CD14-positive monocyte (primary cell): ENCODE measurements at regions not wholly inside any gene's neighbourhood (a gene's known extent, or its start where the extent isn't known, plus 50 kb on each side); places are given as distances from the start of the nearest gene placed in this dataset.

ENCODE experiments used
- DNase-seq, 3 donors: peaks; one replicate each; pipeline ENCODE4 v3.0.0-alpha.2; 2011 to 2022
- H2AFZ ChIP-seq: 2 replicates; pipeline ENCODE4 v1.6.0; 2012; ENCODE audit warnings: mild to moderate bottlenecking, low read depth, low read length, inconsistent platforms; ENCODE audit not compliant: insufficient read depth, poor library complexity, severe bottlenecking
- H3K27ac ChIP-seq, 2 donors: 1 replicate in 1 of 2; 2 replicates in 1 of 2; pipeline ENCODE4 v1.5.1; 2012 to 2013; ENCODE audit warnings: low read length in 2 of 2, control low read depth in 1 of 2, inconsistent platforms in 1 of 2, low read depth in 1 of 2, mild to moderate bottlenecking in 1 of 2
- H3K27me3 ChIP-seq, 2 donors: one replicate each; pipeline versions ENCODE4 v1.6.0 to v1.6.1; 2011 to 2013; ENCODE audit warnings: low read length in 2 of 2; ENCODE audit not compliant: control insufficient read depth in 2 of 2, insufficient read depth in 2 of 2
- H3K36me3 ChIP-seq, 2 donors: replicated peaks in 1 of 2; 1 replicate in 1 of 2; 2 replicates in 1 of 2; pipeline versions ENCODE4 v1.5.1 to v1.6.1; 2012 to 2013; ENCODE audit warnings: low read length in 2 of 2, control low read depth in 1 of 2, inconsistent platforms in 1 of 2, mild to moderate bottlenecking in 1 of 2; ENCODE audit not compliant: insufficient read depth in 2 of 2, control insufficient read depth in 1 of 2
- H3K4me1 ChIP-seq, 2 donors: 1 replicate in 1 of 2; 2 replicates in 1 of 2; pipeline versions ENCODE4 v1.5.1 to v1.6.1; 2012 to 2013; ENCODE audit warnings: low read length in 2 of 2, control low read depth in 1 of 2, inconsistent platforms in 1 of 2, mild to moderate bottlenecking in 1 of 2, moderate library complexity in 1 of 2; ENCODE audit not compliant: insufficient read depth in 2 of 2, control insufficient read depth in 1 of 2
- H3K4me2 ChIP-seq: replicated peaks from 2 replicates; pipeline ENCODE3; 2012; ENCODE audit warnings: low read length, moderate library complexity, mild to moderate bottlenecking; ENCODE audit not compliant: poor library complexity, severe bottlenecking; ENCODE audit errors: extremely low read depth
- H3K4me3 ChIP-seq, 3 experiments: fragments of 200-600 bp in 1 of 3; sonication (generic) in 1 of 3; replicated peaks in 1 of 3; 1 replicate in 2 of 3; 2 replicates in 1 of 3; pipeline ENCODE4 v1.5.1; 2011 to 2013; ENCODE audit warnings: low read length in 3 of 3, mild to moderate bottlenecking in 3 of 3, control low read depth in 2 of 3, low read depth in 2 of 3, inconsistent platforms in 1 of 3, moderate library complexity in 1 of 3
- H3K79me2 ChIP-seq: 2 replicates; pipeline ENCODE4 v1.6.0; 2012; ENCODE audit warnings: mild to moderate bottlenecking, control low read depth, inconsistent platforms, low read length, moderate library complexity; ENCODE audit not compliant: insufficient read depth
- H3K9ac ChIP-seq: 2 replicates; pipeline ENCODE4 v1.6.0; 2017; ENCODE audit warnings: low read length, mild to moderate bottlenecking; ENCODE audit not compliant: insufficient read depth, poor library complexity, severe bottlenecking
- H3K9me3 ChIP-seq, 2 donors: replicated peaks in 1 of 2; 1 replicate in 1 of 2; 2 replicates in 1 of 2; pipeline versions ENCODE4 v1.5.1 to v1.6.1; 2012 to 2013; ENCODE audit warnings: low read length in 2 of 2, control low read depth in 1 of 2; ENCODE audit not compliant: control insufficient read depth in 1 of 2, insufficient read depth in 1 of 2
- H4K20me1 ChIP-seq: 2 replicates; pipeline ENCODE4 v1.6.0; 2012; ENCODE audit warnings: mild to moderate bottlenecking, low read length, control low read depth, moderate library complexity; ENCODE audit not compliant: insufficient read depth
- H3K27ac Mint-ChIP-seq, 7 donors: one replicate each; pipeline ENCODE4 v1.8.0; 2020; ENCODE audit warnings: mild to moderate bottlenecking in 7 of 7, mixed read lengths in 7 of 7, moderate library complexity in 6 of 7, inconsistent platforms in 2 of 7
- H3K27me3 Mint-ChIP-seq, 3 donors: one replicate each; pipeline ENCODE4 v1.8.0; 2021 to 2022; ENCODE audit warnings: low read depth in 3 of 3, mild to moderate bottlenecking in 3 of 3, mixed read lengths in 3 of 3, moderate library complexity in 3 of 3, inconsistent platforms in 1 of 3
- H3K36me3 Mint-ChIP-seq, 2 donors: one replicate each; pipeline ENCODE4 v1.8.0; 2020; ENCODE audit warnings: mixed read lengths in 2 of 2, inconsistent platforms in 1 of 2, mild to moderate bottlenecking in 1 of 2
- H3K4me1 Mint-ChIP-seq: one replicate; pipeline ENCODE4 v1.8.0; 2020; ENCODE audit warnings: mild to moderate bottlenecking, mixed read lengths
- H3K4me3 Mint-ChIP-seq, 2 donors: one replicate each; pipeline ENCODE4 v1.8.0; 2020; ENCODE audit warnings: mild to moderate bottlenecking in 2 of 2, mixed read lengths in 2 of 2, moderate library complexity in 1 of 2
- H3K9me3 Mint-ChIP-seq, 7 donors: one replicate each; pipeline ENCODE4 v1.8.0; 2020 to 2022; ENCODE audit warnings: mixed read lengths in 7 of 7, mild to moderate bottlenecking in 6 of 7, moderate library complexity in 6 of 7, inconsistent platforms in 2 of 7
- WGBS: methylation state at CpG from one replicate; pipeline ENCODE4 v1.1.5; 2013; ENCODE audit warnings: missing lambda C conversion rate; ENCODE audit not compliant: insufficient coverage; 5-methylcytosine and 5-hydroxymethylcytosine counted together
- intact Hi-C, 2 donors: fragments of 100-400 bp; cut with micrococcal nuclease; formaldehyde crosslinking; loops; one replicate each; pipeline versions ENCODE4 v1.15.0 to v1.15.1; 2023
- TF ChIP-seq, protein P1 (sequence below): fragments of 200-600 bp; IDR thresholded peaks from one replicate; pipeline ENCODE4 v1.8.0; 2022; ENCODE audit warnings: antibody characterized with exemption, mild to moderate bottlenecking

DNA sequence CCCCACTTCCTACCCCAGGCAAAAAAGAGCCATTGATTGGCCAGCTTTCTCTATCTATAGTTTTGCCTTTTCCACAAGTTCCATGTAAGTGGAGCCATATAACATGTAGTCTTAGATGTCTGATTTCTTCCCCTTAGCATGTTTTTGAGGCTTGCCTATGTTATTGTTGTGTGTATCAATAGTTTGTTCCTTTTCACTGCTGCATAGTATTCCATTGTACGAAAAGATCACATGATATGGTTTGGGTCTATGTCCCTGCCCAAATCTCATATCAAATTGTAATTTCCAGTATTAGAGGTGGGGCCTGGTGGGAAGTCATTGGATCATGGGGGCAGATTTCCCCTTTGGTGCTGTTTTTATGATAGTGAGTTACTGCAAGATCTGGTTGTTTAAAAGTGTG, 93.6 kb upstream of the RFLNA start:
- H3K4me1 Mint-ChIP-seq, result no peaks in the 10 kb centered on the region
- no peaks in the 10 kb centered on the region for H3K27me3 ChIP-seq
- TF ChIP-seq, protein P1, sequence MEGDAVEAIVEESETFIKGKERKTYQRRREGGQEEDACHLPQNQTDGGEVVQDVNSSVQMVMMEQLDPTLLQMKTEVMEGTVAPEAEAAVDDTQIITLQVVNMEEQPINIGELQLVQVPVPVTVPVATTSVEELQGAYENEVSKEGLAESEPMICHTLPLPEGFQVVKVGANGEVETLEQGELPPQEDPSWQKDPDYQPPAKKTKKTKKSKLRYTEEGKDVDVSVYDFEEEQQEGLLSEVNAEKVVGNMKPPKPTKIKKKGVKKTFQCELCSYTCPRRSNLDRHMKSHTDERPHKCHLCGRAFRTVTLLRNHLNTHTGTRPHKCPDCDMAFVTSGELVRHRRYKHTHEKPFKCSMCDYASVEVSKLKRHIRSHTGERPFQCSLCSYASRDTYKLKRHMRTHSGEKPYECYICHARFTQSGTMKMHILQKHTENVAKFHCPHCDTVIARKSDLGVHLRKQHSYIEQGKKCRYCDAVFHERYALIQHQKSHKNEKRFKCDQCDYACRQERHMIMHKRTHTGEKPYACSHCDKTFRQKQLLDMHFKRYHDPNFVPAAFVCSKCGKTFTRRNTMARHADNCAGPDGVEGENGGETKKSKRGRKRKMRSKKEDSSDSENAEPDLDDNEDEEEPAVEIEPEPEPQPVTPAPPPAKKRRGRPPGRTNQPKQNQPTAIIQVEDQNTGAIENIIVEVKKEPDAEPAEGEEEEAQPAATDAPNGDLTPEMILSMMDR, result no peak

DNA sequence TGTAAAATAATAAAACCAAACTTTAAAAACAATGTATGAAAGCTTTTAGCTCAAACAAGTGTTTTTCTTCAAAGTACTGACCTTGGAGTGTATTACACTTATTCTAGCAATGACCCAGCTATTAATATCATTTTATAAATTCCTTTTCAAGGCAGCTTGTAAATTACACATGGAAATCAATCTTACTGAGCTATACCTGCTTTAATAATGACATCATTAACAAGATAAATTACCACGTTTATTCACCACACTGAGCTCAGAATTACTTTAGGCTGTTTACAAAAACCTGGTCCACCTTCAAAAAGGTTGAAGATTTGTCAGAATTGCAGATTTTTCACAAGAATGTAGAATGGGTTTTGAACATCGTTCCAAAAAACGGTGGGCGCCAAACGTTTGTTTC, 91.7 kb upstream of the RFLNA start:
- H3K79me2 ChIP-seq, result no peaks in the 10 kb centered on the region
- DNase-seq, result no peak
- Mint-ChIP-seq H3K27me3 (peaks cover 3 to 18% (median 8%) of the 10 kb centered on the region in 3 donors), H3K9me3 (peaks cover 7 to 16% (median 10%) of the 10 kb centered on the region in 7 donors), H3K36me3 (no peaks in the 10 kb centered on the region), H3K27ac (no peak overlapping the region), H3K4me3 (no peak overlapping the region), H3K4me1 (no peaks in the 10 kb centered on the region)
- intact Hi-C loops, result no loop called here
- H3K4me3 ChIP-seq, result no peak overlapping the region
- no peak overlapping the region for H2AFZ ChIP-seq
- H3K4me2 ChIP-seq, result no peak overlapping the region
- TF ChIP-seq, protein P1, result no peak
- H3K27ac ChIP-seq, result no peak overlapping the region
- WGBS, result 89% methylated on average over 4 of the region's 5 CpGs
- no peaks in the 10 kb centered on the region for H3K4me1 ChIP-seq
- no peaks in the 10 kb centered on the region for H4K20me1 ChIP-seq
- no peaks in the 10 kb centered on the region for H3K27me3 ChIP-seq
- H3K9me3 ChIP-seq, result peaks cover 2 to 7% of the 10 kb centered on the region in 2 donors
- H3K36me3 ChIP-seq, result no peaks in the 10 kb centered on the region
- no peak overlapping the region for H3K9ac ChIP-seq

More for the DNA sequence above, 93.6 kb upstream of the RFLNA start:
- no peak overlapping the region for H3K27ac Mint-ChIP-seq
- Histone ChIP-seq H3K9ac (no peak overlapping the region), H3K4me3 (no peak overlapping the region), H3K79me2 (no peaks in the 10 kb centered on the region), H3K9me3 (peaks cover 7 to 15% of the 10 kb centered on the region in 2 donors), H4K20me1 (no peaks in the 10 kb centered on the region), H3K36me3 (no peaks in the 10 kb centered on the region), H2AFZ (no peak overlapping the region), H3K4me1 (no peaks in the 10 kb centered on the region), H3K27ac (no peak overlapping the region), H3K4me2 (no peak overlapping the region)
- DNase-seq, result no peak
- peaks cover 3 to 12% (median 6%) of the 10 kb centered on the region in 3 donors for H3K27me3 Mint-ChIP-seq
- H3K4me3 Mint-ChIP-seq, result no peak overlapping the region
- H3K9me3 Mint-ChIP-seq, result peaks cover 14 to 30% (median 23%) of the 10 kb centered on the region in 7 donors
- intact Hi-C loops, result no loop called here
- WGBS, result no CpG with 5 or more reads among the region's 1 CpG
- H3K36me3 Mint-ChIP-seq, result no peaks in the 10 kb centered on the region
